HepG2 (cell line): ENCODE measurements at regions not wholly inside any gene's neighbourhood (a gene's known extent, or its start where the extent isn't known, plus 50 kb on each side); places are given as distances from the start of the nearest gene placed in this dataset.
A peak's percentile ranks its signal among the peaks of the same experiment; 100 is the strongest.

ENCODE experiments used
- ATAC-seq: fragments of 200-7000 bp; cut with Tn5 transposase; 3 replicates; pipeline ENCODE4 v1.9.1; 2020; ENCODE audit warnings: mild to moderate bottlenecking, moderate library complexity
- BruUV-seq: library from RNA; stranded (reverse); fragments of 400-500 nt; replicated peaks from 2 replicates; lab custom pipeline; 2021; lab: Mats Ljungman, UMichigan
- CTCF ChIA-PET: fragments of 300-600 bp; formaldehyde crosslinking; extraction: SDS; loops from one replicate; lab custom pipeline; 2021; ENCODE audit warnings: low total read pairs, inconsistent platforms, low intra/inter-chr PET ratio; lab: Yijun Ruan, JAX
- POLR2A ChIA-PET: fragments of 350-600 bp; sonication (Branson Sonifier 250); formaldehyde crosslinking; loops from one replicate; lab custom pipeline; 2020; ENCODE audit warnings: antibody characterized with exemption, inconsistent platforms; lab: Yijun Ruan, JAX
- DNase-seq: peaks from one replicate; pipeline ENCODE4 v3.0.0-alpha.2; 2015; ENCODE audit warnings: low spot score
- FAIRE-seq: peaks from 3 replicates; lab custom pipeline; 2011; peaks lifted over from hg19 to GRCh38; lab: Jason Lieb, UNC
- H2AFZ ChIP-seq: one replicate; pipeline ENCODE4 v1.6.1; 2011; ENCODE audit warnings: low read length, inconsistent platforms
- H3K27ac ChIP-seq: fragments of 300-600 bp; 3 replicates; pipeline ENCODE4 v1.8.0; 2011; ENCODE audit warnings: mixed run types, mild to moderate bottlenecking, mixed read lengths, low read length, inconsistent platforms; ENCODE audit not compliant: insufficient read depth; ENCODE audit errors: extremely low read length
- H3K27me3 ChIP-seq, 2 experiments: fragments of 200-600 bp in 1 of 2; 2 replicates in 1 of 2; 3 replicates in 1 of 2; pipeline versions ENCODE4 v1.6.0 to v1.8.0; 2011; ENCODE audit warnings: low read length in 2 of 2, mild to moderate bottlenecking in 2 of 2, moderate library complexity in 2 of 2, inconsistent platforms in 1 of 2; ENCODE audit not compliant: insufficient read depth in 2 of 2, control insufficient read depth in 1 of 2
- H3K36me3 ChIP-seq, 2 experiments: fragments of 200-600 bp in 1 of 2; replicated peaks in 1 of 2; 2 replicates in 1 of 2; 3 replicates in 1 of 2; pipeline versions ENCODE4 v1.5.1 to v1.8.0; 2011; ENCODE audit warnings: low read length in 2 of 2, inconsistent platforms in 1 of 2; ENCODE audit not compliant: insufficient read depth in 2 of 2, control insufficient read depth in 1 of 2
- H3K4me1 ChIP-seq: 2 replicates; pipeline ENCODE4 v1.5.1; 2012; ENCODE audit warnings: low read length, inconsistent platforms; ENCODE audit not compliant: insufficient read depth
- H3K4me2 ChIP-seq: 2 replicates; pipeline ENCODE4 v1.6.0; 2011; ENCODE audit warnings: low read depth, low read length, inconsistent platforms
- H3K4me3 ChIP-seq, 3 experiments: fragments of 200-600 bp in 1 of 3; sonication (generic), shearing (Covaris generic) in 1 of 3; replicated peaks in 1 of 3; 2 replicates each; pipeline ENCODE4 v1.5.1; 2011 to 2016; ENCODE audit warnings: low read length in 3 of 3, inconsistent platforms in 2 of 3, low read depth in 2 of 3, mild to moderate bottlenecking in 2 of 3, control low read depth in 1 of 3, mixed read lengths in 1 of 3; ENCODE audit not compliant: insufficient read depth in 1 of 3
- H3K79me2 ChIP-seq: one replicate; pipeline ENCODE4 v1.6.1; 2011; ENCODE audit warnings: low read length, inconsistent platforms; ENCODE audit not compliant: insufficient read depth
- H3K9ac ChIP-seq: 2 replicates; pipeline ENCODE4 v1.6.0; 2011; ENCODE audit warnings: mild to moderate bottlenecking, low read depth, low read length, inconsistent platforms; ENCODE audit not compliant: insufficient read depth
- H3K9me3 ChIP-seq: 2 replicates; pipeline ENCODE4 v1.5.1; 2012; ENCODE audit warnings: mild to moderate bottlenecking, low read length
- H4K20me1 ChIP-seq: 2 replicates; pipeline ENCODE4 v1.6.0; 2011; ENCODE audit warnings: inconsistent platforms, mild to moderate bottlenecking, low read length, moderate library complexity; ENCODE audit not compliant: insufficient read depth
- CCAR2 ChIP-seq: fragments of 200-400 bp; formaldehyde crosslinking; optimal IDR thresholded peaks from 2 replicates; pipeline ENCODE3; 2018; ENCODE audit warnings: low read depth, mild to moderate bottlenecking, low read length, moderate library complexity
- CEBPZ ChIP-seq: IDR thresholded peaks from 2 replicates; pipeline ENCODE4 v1.6.1; 2012; ENCODE audit warnings: low read length, improper control_type of control experiment
- CREB1 ChIP-seq, 2 experiments: fragments of 450-650 bp in 1 of 2; IDR thresholded peaks; 2 replicates each; pipeline ENCODE4 v1.6.1; 2016 to 2017; ENCODE audit warnings: control low read depth in 1 of 2, mild to moderate bottlenecking in 1 of 2, missing compliant biosample characterization in 1 of 2, missing genetic modification characterization in 1 of 2
- SMARCE1 ChIP-seq: fragments of 450-650 bp; IDR thresholded peaks from 2 replicates; pipeline ENCODE4 v1.6.1; 2017; ENCODE audit warnings: borderline replicate concordance
- ZNF414 ChIP-seq: sonication (generic); formaldehyde crosslinking; IDR thresholded peaks from 2 replicates; pipeline ENCODE4 v1.5.0; 2020; ENCODE audit warnings: missing genetic modification reagents
- ZNF496 ChIP-seq: sonication (generic); formaldehyde crosslinking; IDR thresholded peaks from 2 replicates; pipeline ENCODE4 v1.8.1; 2023; ENCODE audit warnings: mild to moderate bottlenecking, moderate library complexity, missing genetic modification reagents; ENCODE audit not compliant: insufficient replicate concordance
- ZNF75D ChIP-seq: sonication (generic); formaldehyde crosslinking; IDR thresholded peaks from 2 replicates; pipeline ENCODE4 v1.8.1; 2023; ENCODE audit warnings: missing genetic modification reagents, mild to moderate bottlenecking, borderline replicate concordance
- WGBS: methylation state at CpG from one replicate; pipeline ENCODE4 v1.1.6; 2017; ENCODE audit warnings: low lambda C conversion rate; 5-methylcytosine and 5-hydroxymethylcytosine counted together
- in situ Hi-C: cut with HindIII; loops from 2 replicates; pipeline ENCODE4 v1.10.0; 2017; ENCODE audit warnings: low pct_unique_long_range_greater_than_20kb; ENCODE audit not compliant: extremely low pct_ligation_motif_present
- intact Hi-C: fragments of 100-400 bp; cut with micrococcal nuclease; formaldehyde crosslinking; loops from one replicate; pipeline ENCODE4 v1.10.0; 2022; ENCODE audit not compliant: unreplicated experiment

- H3K4me2 ChIP-seq, result no peak overlapping the region
- ATAC-seq, result no peak
- POLR2A ChIA-PET, result no interaction called here
- intact Hi-C loops, result no loop called here
- CTCF ChIA-PET, result no interaction called here
- no peaks in the 10 kb centered on the region for H3K79me2 ChIP-seq
- H3K9ac ChIP-seq, result no peak overlapping the region
- peaks cover 68% of the 10 kb centered on the region for H3K9me3 ChIP-seq
- H3K36me3 ChIP-seq, result no peaks in the 10 kb centered on the region
- 6% methylated on average over 2 of the region's 2 CpGs for WGBS
- TF ChIP-seq CREB1 (IDR thresholded peaks at IDR 0.05) (peak; percentile 54), CREB1 (CRISPR knock-in tag; IDR thresholded peaks at IDR 0.05) (no peak), SMARCE1 (no peak)
- H3K27me3 ChIP-seq, result no peaks in the 10 kb centered on the region
- in situ Hi-C loops, result no loop called here
- H3K4me3 ChIP-seq, result no peak overlapping the region
- no peak overlapping the region for H3K27ac ChIP-seq
- BruUV-seq, result no TSS peak
- FAIRE-seq, result no peak
- no peaks in the 10 kb centered on the region for H3K4me1 ChIP-seq
- H2AFZ ChIP-seq, result no peak overlapping the region
- no peak for DNase-seq
- no peaks in the 10 kb centered on the region for H4K20me1 ChIP-seq
Observed at GRCh38 chr4:175330652-175331051, 412.5 kb downstream of the ADAM29 start.

- H3K4me1 ChIP-seq, result no peaks in the 10 kb centered on the region
- in situ Hi-C loops, result no loop called here
- no TSS peak for BruUV-seq
Observed at GRCh38 chr4:175335331-175335730, 417.2 kb downstream of the ADAM29 start.

More at GRCh38 chr4:175335331-175335730, 417.2 kb downstream of the ADAM29 start:
- H3K4me2 ChIP-seq, result no peak overlapping the region
- H3K9me3 ChIP-seq, result peaks cover 80% of the 10 kb centered on the region
- intact Hi-C loops, result no loop called here
- TF ChIP-seq CEBPZ (no peak), ZNF414 (CRISPR knock-in tag) (no peak), CCAR2 (no peak), ZNF496 (no peak), ZNF75D (no peak)
- H3K36me3 ChIP-seq, result no peaks in the 10 kb centered on the region
- no peaks in the 10 kb centered on the region for H4K20me1 ChIP-seq
- no peak for DNase-seq
- H2AFZ ChIP-seq, result no peak overlapping the region
- no peak for FAIRE-seq
- ATAC-seq, result no peak
- no peaks in the 10 kb centered on the region for H3K79me2 ChIP-seq
- no peak overlapping the region for H3K27ac ChIP-seq
- ChIA-PET POLR2A (no interaction called here), CTCF (no interaction called here)
- H3K9ac ChIP-seq, result no peak overlapping the region
- H3K27me3 ChIP-seq, result no peaks in the 10 kb centered on the region
- no peak overlapping the region for H3K4me3 ChIP-seq
